Stimulated activated CD4-positive, alpha-beta T cell treated with anti-CD3 and anti-CD28 coated beads, Interleukin-12 subunit alpha, Interleukin-12 subunit beta, amount 100 ng/mL, for 4 hours (primary cell): ENCODE measurements at regions not wholly inside any gene's neighbourhood (a gene's known extent, or its start where the extent isn't known, plus 50 kb on each side); places are given as distances from the start of the nearest gene placed in this dataset.

Experiments
- DNase-seq: peaks from one replicate; pipeline ENCODE4 v3.0.0-alpha.2; 2020

DNA sequence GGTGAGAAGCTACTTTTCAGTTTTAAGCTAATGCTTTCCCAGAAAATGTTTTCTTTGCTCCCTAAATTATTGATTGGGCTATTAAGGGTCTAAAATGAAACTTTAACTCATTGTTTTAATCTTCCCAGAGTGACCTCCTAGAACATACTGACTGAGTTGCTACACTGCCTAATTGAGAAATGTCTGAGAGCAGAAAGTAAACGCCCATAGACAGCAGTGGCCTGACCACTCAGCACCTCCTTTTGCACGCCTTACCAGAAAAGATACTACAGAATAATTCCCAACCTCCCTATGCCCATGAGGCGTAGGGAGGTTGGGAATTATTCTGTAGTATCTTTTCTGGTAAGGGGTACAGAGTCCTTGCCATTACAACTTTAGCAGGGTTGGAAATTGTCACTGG lies 381.8 kb upstream of the LCORL start:
- no peak for DNase-seq

- DNase-seq, result no peak
These were observed 380.3 kb upstream of the LCORL start for GRCh38 chr4:18401868-18402267.

DNA sequence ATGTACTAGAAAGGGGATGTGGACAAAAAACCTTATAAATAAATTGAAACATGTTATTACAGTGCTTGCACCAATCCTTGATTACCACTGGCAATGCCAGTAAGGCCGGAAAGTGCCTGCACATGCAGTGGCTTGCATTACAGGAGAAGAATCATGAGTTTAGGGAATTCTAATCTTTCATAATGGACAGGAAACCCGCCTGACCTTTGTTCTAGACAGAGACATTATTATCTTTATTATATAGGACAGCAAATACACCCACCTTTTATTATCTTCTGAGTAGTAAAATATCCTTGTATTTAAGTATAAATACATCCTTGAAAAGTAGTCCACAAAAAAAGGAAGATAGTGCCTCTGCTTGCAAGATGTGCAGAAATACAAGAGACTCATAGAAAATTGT lies 379.9 kb upstream of the LCORL start:
- DNase-seq, result no peak

DNA sequence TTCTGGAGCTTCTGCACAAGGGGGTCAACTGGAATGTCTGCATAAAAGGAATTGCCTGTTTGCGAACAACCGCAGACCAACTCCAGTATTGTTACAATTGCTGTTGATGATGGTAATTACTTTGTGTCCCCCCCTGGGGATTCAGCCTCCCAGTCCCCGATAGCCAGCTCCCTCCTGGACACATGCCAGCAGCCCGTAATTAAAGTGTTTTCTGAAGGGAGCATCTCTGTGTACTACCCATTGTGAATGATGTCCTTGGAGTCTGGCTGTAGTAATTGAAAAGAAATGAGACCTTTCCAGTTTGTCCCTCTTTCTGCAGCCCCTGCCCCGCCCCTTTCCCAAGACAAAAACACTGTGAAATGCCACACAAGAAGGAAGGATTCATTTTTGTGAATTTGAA lies 377.1 kb upstream of the LCORL start:
- no peak for DNase-seq

GRCh38 chr4:18397681-18398390 lies 376.3 kb upstream of the LCORL start:
- no peak for DNase-seq

DNA sequence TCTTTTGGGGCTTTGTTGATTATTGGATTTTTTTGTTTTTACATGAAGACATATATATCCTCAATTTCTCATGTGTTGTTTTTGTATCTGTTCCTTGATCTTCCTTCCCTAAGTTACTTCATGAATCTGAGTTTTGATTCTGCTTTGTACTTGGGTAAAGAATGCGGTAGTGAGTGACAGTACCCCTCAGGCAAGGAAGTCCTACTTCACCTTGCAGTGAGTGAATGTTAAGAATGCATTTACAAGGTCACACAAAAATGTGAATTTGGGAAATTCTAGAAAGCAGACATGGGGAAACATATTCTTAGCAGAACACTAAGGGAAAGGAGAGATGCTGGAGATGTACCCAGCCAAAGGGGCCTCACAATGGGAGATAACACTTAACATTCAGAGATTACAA lies 373.1 kb upstream of the LCORL start:
- no peak for DNase-seq

- DNase-seq, result no peak
These were observed 369.8 kb upstream of the LCORL start for GRCh38 chr4:18391354-18391728.

DNA sequence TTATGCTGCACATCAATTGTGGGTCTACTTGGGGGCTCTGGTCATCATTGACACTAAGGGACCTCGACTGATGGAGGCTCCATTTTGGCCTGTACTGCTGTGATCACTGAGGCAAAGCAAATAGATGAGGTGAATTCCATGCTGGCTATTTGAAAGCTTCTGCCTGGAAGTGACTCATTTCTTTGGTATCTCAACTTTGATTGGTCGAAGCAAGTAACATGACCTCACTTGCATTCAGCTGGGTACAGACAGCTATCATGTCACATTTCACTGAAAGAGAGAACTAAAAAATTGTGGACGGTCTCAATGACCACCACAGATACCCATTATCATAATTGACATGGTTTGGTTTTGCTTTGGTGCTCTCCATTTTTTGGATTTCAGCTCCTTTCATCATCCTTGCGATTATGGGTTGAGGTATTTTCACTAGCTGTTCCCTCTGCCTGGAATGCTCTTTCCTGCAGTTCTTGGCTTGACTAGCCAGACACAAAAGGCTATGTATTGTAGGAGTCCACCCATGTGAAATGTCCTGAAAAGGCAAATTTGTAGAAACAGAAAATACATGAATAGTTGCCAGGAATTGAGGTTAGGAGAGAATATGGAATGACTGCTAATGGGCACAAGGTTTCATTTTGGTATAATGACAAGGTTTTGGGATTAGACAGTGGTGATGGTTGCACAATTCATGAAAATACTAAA lies 369.2 kb upstream of the LCORL start:
- DNase-seq, result no peak

GRCh38 chr4:18389115-18389514 lies 367.6 kb upstream of the LCORL start:
- DNase-seq, result no peak

- DNase-seq, result no peak
These were observed 366.5 kb upstream of the LCORL start for GRCh38 chr4:18388039-18388438.

GRCh38 chr4:18381186-18381585 lies 359.6 kb upstream of the LCORL start:
- no peak for DNase-seq

DNA sequence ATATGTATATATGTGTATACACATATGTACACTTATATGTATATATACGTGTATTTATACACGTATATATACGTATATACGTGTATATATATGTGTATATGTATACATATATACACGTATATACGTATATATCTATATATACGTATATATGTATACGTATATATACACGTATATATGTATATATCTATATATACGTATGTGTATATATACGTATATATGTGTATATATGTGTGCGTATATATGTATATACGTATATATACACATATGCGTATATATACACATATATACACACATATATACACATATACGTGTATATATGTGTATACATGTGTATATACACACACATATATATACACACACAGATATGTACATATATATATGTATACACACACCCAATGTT lies 348.0 kb upstream of the LCORL start:
- DNase-seq, result no peak

DNA sequence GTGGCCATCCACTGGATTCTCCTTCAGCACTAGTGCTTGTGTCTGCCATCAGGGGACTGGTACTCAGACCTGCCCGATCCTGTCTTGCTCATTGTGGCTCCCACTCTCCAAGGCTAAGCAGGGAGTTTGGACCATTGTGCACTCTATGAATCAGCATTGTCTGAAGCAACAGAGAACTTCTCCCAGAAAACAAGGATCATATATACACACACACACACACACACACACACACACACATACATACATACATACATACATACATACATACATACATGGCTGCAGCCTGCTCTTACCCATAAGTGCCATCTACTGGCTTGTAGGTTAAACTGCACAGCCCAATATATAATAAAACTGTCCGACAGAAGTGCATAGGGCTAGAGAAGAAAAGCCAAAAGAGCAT lies 345.3 kb upstream of the LCORL start:
- DNase-seq, result no peak

DNA sequence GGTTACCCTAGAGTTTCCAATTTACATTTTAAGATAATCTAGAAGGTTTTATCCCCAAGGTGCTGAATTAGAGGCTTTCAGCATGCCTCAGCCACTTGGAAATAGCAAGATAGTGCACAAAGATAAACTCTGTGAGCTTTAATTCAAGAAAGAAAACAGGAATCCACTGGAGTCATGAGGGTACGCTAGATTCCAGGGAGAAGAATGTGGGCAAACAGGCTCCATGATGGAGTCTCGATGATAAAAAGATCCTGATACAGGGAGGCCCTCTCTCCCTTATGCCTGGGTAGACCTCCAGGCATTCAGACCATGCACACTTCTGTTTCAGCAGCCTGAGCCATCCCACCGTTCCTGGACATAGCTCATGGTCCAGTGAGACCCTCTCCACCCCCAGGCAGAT lies 344.6 kb upstream of the LCORL start:
- no peak for DNase-seq

DNA sequence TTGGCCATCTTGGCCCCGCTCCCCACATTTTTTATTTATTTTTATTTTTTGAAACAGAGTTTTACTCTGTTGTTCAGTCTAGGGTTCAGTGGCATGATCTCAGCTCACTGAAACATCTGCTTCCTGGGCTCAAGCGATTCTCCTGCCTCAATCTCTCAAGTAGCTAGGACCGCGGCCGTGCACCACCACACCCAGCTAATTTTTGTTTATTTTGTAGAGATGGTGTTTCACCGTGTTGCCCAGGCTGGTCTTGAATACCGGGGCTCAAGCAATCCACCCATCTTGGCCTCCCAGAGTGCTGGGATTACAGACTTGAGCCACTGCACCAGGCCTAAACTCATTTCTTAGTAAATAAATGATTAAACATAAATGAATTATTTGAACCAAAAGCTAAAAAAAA lies 322.0 kb upstream of the LCORL start:
- no peak for DNase-seq

DNA sequence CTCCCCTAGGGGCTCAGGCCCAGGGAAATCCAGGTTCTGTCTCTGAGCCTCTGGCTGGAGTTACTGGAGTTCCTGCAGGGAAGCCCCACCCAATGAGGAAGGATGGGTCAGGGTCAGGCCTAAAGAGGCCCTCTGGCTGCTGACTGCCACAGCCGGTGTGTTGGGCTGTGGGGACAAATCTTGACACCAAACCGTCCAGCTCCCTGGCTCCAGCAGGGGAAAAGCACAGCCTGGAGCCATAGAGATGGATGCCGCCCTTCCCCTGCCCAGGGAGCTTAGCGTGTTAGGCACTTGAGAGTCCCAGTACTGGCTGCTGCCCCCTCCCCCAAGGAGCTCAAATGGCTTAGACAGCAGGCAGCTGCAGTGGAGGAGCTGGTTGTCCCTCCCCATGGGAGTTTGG lies 321.3 kb upstream of the LCORL start:
- no peak for DNase-seq

DNA sequence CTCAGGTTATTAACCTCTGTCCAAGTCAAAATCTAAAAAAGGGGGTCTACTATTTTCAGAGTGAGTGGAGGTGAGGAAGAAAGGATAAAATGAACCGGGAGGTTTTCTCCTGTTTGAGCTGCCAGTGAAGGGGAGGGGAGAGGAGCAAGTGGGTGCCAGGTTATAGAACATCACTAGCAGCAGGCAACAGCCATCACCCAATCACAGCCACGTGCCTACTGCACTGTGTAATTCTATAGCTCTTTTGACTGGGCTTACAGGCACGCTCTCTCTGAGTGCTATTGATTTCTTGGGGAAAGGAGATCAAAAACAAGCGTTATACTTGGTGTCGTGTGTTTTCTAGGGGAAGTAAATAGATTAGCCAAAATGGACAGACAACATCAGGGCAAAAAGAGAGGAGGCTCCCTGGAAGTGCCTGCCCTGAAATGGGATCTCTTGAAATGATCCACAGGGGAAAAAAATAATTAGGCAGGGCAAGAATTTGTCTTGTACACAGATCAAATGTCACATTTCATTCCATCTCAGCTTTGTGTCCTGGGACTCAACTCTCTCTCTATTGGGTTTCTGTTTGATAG lies 300.5 kb upstream of the LCORL start:
- DNase-seq, result no peak

DNA sequence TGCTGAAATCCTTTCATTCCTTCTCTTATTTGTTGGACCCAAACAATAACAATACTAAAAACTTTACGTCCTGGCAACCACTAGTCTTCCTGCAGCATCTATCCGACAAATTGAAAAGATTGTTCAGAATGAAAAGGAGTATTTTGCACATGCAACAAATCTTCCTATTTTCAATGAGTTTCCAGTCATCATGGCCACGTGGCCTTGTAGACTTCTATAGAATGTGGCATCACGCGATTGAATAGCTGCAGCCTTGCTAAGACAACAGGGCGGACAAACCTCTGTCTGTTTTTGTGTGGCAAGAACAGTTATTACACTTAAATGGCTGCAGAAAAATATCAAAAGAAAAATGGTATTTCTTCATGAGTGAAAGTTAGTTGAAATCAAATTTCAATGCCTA lies 297.9 kb upstream of the LCORL start:
- DNase-seq, result no peak

- no peak for DNase-seq
These were observed 297.3 kb upstream of the LCORL start for GRCh38 chr4:18318682-18319388.

GRCh38 chr4:18314731-18315130 lies 293.2 kb upstream of the LCORL start:
- no peak for DNase-seq

- no peak for DNase-seq
These were observed 276.1 kb upstream of the LCORL start for GRCh38 chr4:18297684-18298083.

GRCh38 chr4:18296411-18296810 lies 274.9 kb upstream of the LCORL start:
- no peak for DNase-seq

GRCh38 chr4:18294846-18295245 lies 273.3 kb upstream of the LCORL start:
- DNase-seq, result no peak

DNA sequence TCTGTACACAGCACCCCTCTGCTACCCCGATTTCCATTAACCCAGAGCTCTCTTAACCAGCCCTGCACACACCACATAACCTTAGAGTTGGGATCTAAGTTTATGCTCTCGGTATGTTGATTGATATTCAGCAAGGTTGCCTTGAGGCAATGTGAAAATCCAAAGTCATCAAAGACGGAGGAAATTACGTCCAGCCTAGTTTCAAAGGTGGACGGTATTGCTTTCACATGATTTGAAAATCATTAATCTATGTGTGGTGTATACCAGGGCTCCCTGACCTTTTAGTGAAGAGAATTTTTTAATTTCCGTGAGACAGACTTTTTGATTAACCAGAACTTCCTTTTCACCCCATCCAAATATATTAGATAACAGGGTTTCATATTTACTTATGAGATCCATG lies 272.5 kb upstream of the LCORL start:
- DNase-seq, result no peak
